Suprapubic skin (tissue), 4 donors: ENCODE measurements at regions not wholly inside any gene's neighbourhood (a gene's known extent, or its start where the extent isn't known, plus 50 kb on each side); places are given as distances from the start of the nearest gene placed in this dataset.

Source experiments
- CTCF ChIP-seq, 2 donors: fragments of 200-600 bp in 1 of 2; fragments of 450-650 bp in 1 of 2; sonication (generic) in 1 of 2; IDR thresholded peaks; one replicate each; pipeline ENCODE4 v1.5.1; 2016 to 2019; ENCODE audit warnings: antibody characterized with exemption in 2 of 2, mild to moderate bottlenecking in 1 of 2, moderate library complexity in 1 of 2
- EP300 ChIP-seq: sonication (generic); formaldehyde crosslinking; IDR thresholded peaks from one replicate; pipeline ENCODE4 v1.6.1; 2017; ENCODE audit warnings: antibody characterized with exemption
- POLR2AphosphoS5 ChIP-seq, 3 donors: sonication (generic); formaldehyde crosslinking; IDR thresholded peaks; one replicate each; pipeline ENCODE4 v1.6.1; 2017; ENCODE audit warnings: antibody characterized with exemption in 3 of 3

- TF ChIP-seq EP300 (no peak), POLR2AphosphoS5 (IDR thresholded peaks at IDR 0.05) (no peak), CTCF (IDR thresholded peaks at IDR 0.05) (no peak)
Observed at GRCh38 chr13:53204598-53204997, 176.0 kb downstream of the OLFM4 start.
